GM12878 (cell line): ENCODE measurements at regions not wholly inside any gene's neighbourhood (a gene's known extent, or its start where the extent isn't known, plus 50 kb on each side); places are given as distances from the start of the nearest gene placed in this dataset.

ENCODE experiments used
- ATAC-seq: fragments of 200-7000 bp; cut with Tn5 transposase; 3 replicates; pipeline ENCODE4 v1.9.1; 2020; ENCODE audit warnings: mild to moderate bottlenecking, moderate library complexity
- BruUV-seq: library from RNA; stranded (reverse); fragments of 400-500 nt; replicated peaks from 2 replicates; lab custom pipeline; 2021; lab: Mats Ljungman, UMichigan
- CTCF ChIA-PET: fragments of 300-600 bp; sonication (Branson Sonifier 250); formaldehyde crosslinking; extraction: SDS; loops from one replicate; lab custom pipeline; 2021; ENCODE audit warnings: inconsistent platforms; lab: Yijun Ruan, JAX
- POLR2A ChIA-PET: fragments of 350-600 bp; formaldehyde crosslinking; extraction: SDS; loops from one replicate; lab custom pipeline; 2021; ENCODE audit warnings: inconsistent platforms; lab: Charles Lee
- RAD21 ChIA-PET: fragments of 300-600 bp; sonication (Branson Sonifier 250); formaldehyde crosslinking; loops from one replicate; lab custom pipeline; 2023; ENCODE audit warnings: antibody characterized with exemption; ENCODE audit not compliant: unreplicated experiment; lab: Charles Lee
- SMC1A ChIA-PET: fragments of 300-600 bp; sonication (Branson Sonifier 250); formaldehyde crosslinking; loops from one replicate; lab custom pipeline; 2023; ENCODE audit not compliant: unreplicated experiment, uncharacterized antibody; lab: Charles Lee
- DNase-seq: peaks from one replicate; pipeline ENCODE4 v3.0.0-alpha.2; 2011; ENCODE audit warnings: low read depth, low spot score
- FAIRE-seq: peaks from 3 replicates; lab custom pipeline; 2011; peaks lifted over from hg19 to GRCh38; lab: Jason Lieb, UNC
- H2AFZ ChIP-seq: 2 replicates; pipeline ENCODE4 v1.6.0; 2011; ENCODE audit warnings: low read depth, low read length, control low read depth; ENCODE audit not compliant: control insufficient read depth
- H3K27ac ChIP-seq: 2 replicates; pipeline ENCODE4 v1.5.1; 2011; ENCODE audit warnings: control low read depth; ENCODE audit not compliant: control insufficient read depth, insufficient read depth
- H3K27me3 ChIP-seq, 2 experiments: replicated peaks in 1 of 2; 2 replicates each; pipeline versions ENCODE4 v1.6.0 to v1.6.1; 2011; ENCODE audit warnings: low read length in 1 of 2; ENCODE audit not compliant: control insufficient read depth in 2 of 2, insufficient read depth in 2 of 2
- H3K36me3 ChIP-seq, 2 experiments: 2 replicates each; pipeline ENCODE4 v1.5.1; 2011; ENCODE audit warnings: low read length in 1 of 2; ENCODE audit not compliant: control insufficient read depth in 2 of 2, insufficient read depth in 2 of 2
- H3K4me1 ChIP-seq: 2 replicates; pipeline ENCODE4 v1.6.1; 2011; ENCODE audit warnings: mild to moderate bottlenecking, low read length, moderate library complexity, mixed read lengths; ENCODE audit not compliant: control insufficient read depth, insufficient read depth
- H3K4me2 ChIP-seq: 2 replicates; pipeline ENCODE4 v1.6.0; 2011; ENCODE audit warnings: control low read depth; ENCODE audit not compliant: control insufficient read depth, insufficient read depth
- H3K4me3 ChIP-seq: fragments of 200-600 bp; sonication (generic); 2 replicates; pipeline ENCODE4 v1.5.1; 2016
- H3K79me2 ChIP-seq: 2 replicates; pipeline ENCODE4 v1.6.0; 2011; ENCODE audit warnings: low read length; ENCODE audit not compliant: control insufficient read depth, insufficient read depth
- H3K9ac ChIP-seq: 2 replicates; pipeline ENCODE4 v1.8.0; 2011; ENCODE audit warnings: low read length, control low read depth, mixed read lengths; ENCODE audit not compliant: control insufficient read depth, insufficient read depth
- H3K9me3 ChIP-seq: replicated peaks from 3 replicates; pipeline ENCODE4 v1.5.1; 2011; ENCODE audit warnings: mild to moderate bottlenecking, low read length; ENCODE audit not compliant: control insufficient read depth, insufficient read depth
- H4K20me1 ChIP-seq: 2 replicates; pipeline ENCODE4 v1.6.0; 2011; ENCODE audit not compliant: control insufficient read depth, insufficient read depth
- ASH2L ChIP-seq: fragments of 300-600, 200-600 bp; sonication (generic); IDR thresholded peaks from 2 replicates; pipeline ENCODE4 v1.6.1; 2017; ENCODE audit warnings: low read depth, mild to moderate bottlenecking, borderline replicate concordance
- BHLHE40 ChIP-seq, 2 experiments: fragments of 450-650 bp in 1 of 2; IDR thresholded peaks; 2 replicates each; pipeline ENCODE4 v1.6.1; 2011 to 2017; ENCODE audit warnings: low read depth in 2 of 2, borderline replicate concordance in 1 of 2, improper control_type of control experiment in 1 of 2, low read length in 1 of 2, mild to moderate bottlenecking in 1 of 2
- KDM1A ChIP-seq: fragments of 200-600 bp; sonication (generic); IDR thresholded peaks from 2 replicates; pipeline ENCODE4 v1.6.1; 2016; ENCODE audit warnings: borderline replicate concordance
- MEF2A ChIP-seq: IDR thresholded peaks from 2 replicates; pipeline ENCODE4 v1.6.1; 2011; ENCODE audit warnings: low read depth, mild to moderate bottlenecking, low read length, moderate library complexity; ENCODE audit not compliant: insufficient read depth
- MTA3 ChIP-seq: IDR thresholded peaks from 2 replicates; pipeline ENCODE4 v1.6.1; 2012; ENCODE audit warnings: low read length, inconsistent platforms, borderline replicate concordance
- MXI1 ChIP-seq: fragments of 150-350 bp; IDR thresholded peaks from 2 replicates; pipeline ENCODE4 v1.6.1; 2011; ENCODE audit warnings: low read depth, mild to moderate bottlenecking, inconsistent platforms, low read length, improper control_type of control experiment
- MYB ChIP-seq: fragments of 150-350 bp; IDR thresholded peaks from 2 replicates; pipeline ENCODE4 v1.6.1; 2014; ENCODE audit warnings: mild to moderate bottlenecking, low read depth, low read length, borderline replicate concordance
- SMAD1 ChIP-seq: fragments of 450-650 bp; IDR thresholded peaks from 2 replicates; pipeline ENCODE4 v1.6.1; 2018; ENCODE audit warnings: mild to moderate bottlenecking, low read depth; ENCODE audit not compliant: partially characterized antibody
- SMARCA5 ChIP-seq: fragments of 450-650 bp; IDR thresholded peaks from 2 replicates; pipeline ENCODE4 v1.6.1; 2017; ENCODE audit warnings: mild to moderate bottlenecking
- STAT3 ChIP-seq: IDR thresholded peaks from 2 replicates; pipeline ENCODE4 v1.6.1; 2011; ENCODE audit warnings: low read depth, low read length, improper control_type of control experiment
- SUZ12 ChIP-seq: fragments of 200-600 bp; sonication (generic); IDR thresholded peaks from one replicate; pipeline ENCODE4 v1.6.1; 2018; ENCODE audit warnings: antibody characterized with exemption, mild to moderate bottlenecking; ENCODE audit not compliant: unreplicated experiment
- WGBS: methylation state at CpG from one replicate; pipeline ENCODE4 v1.1.6; 2016; ENCODE audit warnings: low lambda C conversion rate; ENCODE audit not compliant: insufficient replicate concordance, insufficient coverage; ENCODE audit errors: missing lambda C conversion rate; 5-methylcytosine and 5-hydroxymethylcytosine counted together
- in situ Hi-C: fragments of 300-500 bp; cut with MboI; formaldehyde crosslinking; loops from 9 replicates; pipeline ENCODE4 v1.14.3; 2018; ENCODE audit warnings: mixed read lengths
- intact Hi-C: fragments of 100-400 bp; cut with micrococcal nuclease; formaldehyde crosslinking; loops from one replicate; pipeline ENCODE4 v1.14.2; 2022; ENCODE audit not compliant: unreplicated experiment

- no peak for ATAC-seq
Observed at GRCh38 chr3:81898336-81898735, 136.9 kb upstream of the GBE1 start.

GRCh38 chr3:81894598-81894997, 133.2 kb upstream of the GBE1 start:
- CTCF ChIA-PET, result interaction anchor here (1.0 to 1.3 kb wide), 3 partner anchors 19 to 228 kb away, joined by 3 to 4 read pairs (median 3); no protein-coding TSS in a partner anchor
- H4K20me1 ChIP-seq, result no peaks in the 10 kb centered on the region
- no peak for FAIRE-seq
- in situ Hi-C loops, result no loop called here
- no peak overlapping the region for H2AFZ ChIP-seq
- WGBS, result 35% methylated on average over 4 of the region's 4 CpGs
- no TSS peak for BruUV-seq
- H3K79me2 ChIP-seq, result no peaks in the 10 kb centered on the region
- H3K27me3 ChIP-seq, result no peaks in the 10 kb centered on the region
- H3K27ac ChIP-seq, result no peak overlapping the region
- no peaks in the 10 kb centered on the region for H3K36me3 ChIP-seq
- TF ChIP-seq SMARCA5 (no peak), MXI1 (no peak), KDM1A (no peak), MEF2A (no peak)
- TF ChIP-seq, all 136 proteins: peak for 0
- H3K9me3 ChIP-seq, result peaks cover 2% of the 10 kb centered on the region; the same call in 1 of the 3 replicates
- no peak overlapping the region for H3K4me2 ChIP-seq
- no peak overlapping the region for H3K9ac ChIP-seq
- RAD21 ChIA-PET, result interaction anchor here (0.6 kb wide), 1 partner anchor 581 kb away, joined by 3 read pairs; no protein-coding TSS in a partner anchor
- ATAC-seq, result no peak
- H3K4me3 ChIP-seq, result no peak overlapping the region
- POLR2A ChIA-PET, result no interaction called here
- H3K4me1 ChIP-seq, result no peaks in the 10 kb centered on the region
- DNase-seq, result no peak
- intact Hi-C loops, result no loop called here
- SMC1A ChIA-PET, result no interaction called here

More at GRCh38 chr3:81898336-81898735, 136.9 kb upstream of the GBE1 start:
- SMC1A ChIA-PET, result interaction anchor here (0.5 to 2.2 kb wide), 4 partner anchors 9 to 59 kb away, joined by 3 to 8 read pairs (median 4); no protein-coding TSS in a partner anchor
- CTCF ChIA-PET, result interaction anchor here (1.2 to 2.8 kb wide), 2 partner anchors 9 to 12 kb away, joined by 3 to 33 read pairs; no protein-coding TSS in a partner anchor
- Histone ChIP-seq H3K27ac (no peak overlapping the region), H3K27me3 (no peaks in the 10 kb centered on the region), H3K4me1 (no peaks in the 10 kb centered on the region), H3K79me2 (no peaks in the 10 kb centered on the region), H3K36me3 (no peaks in the 10 kb centered on the region), H3K9me3 (no peaks in the 10 kb centered on the region), H3K4me3 (no peak overlapping the region), H3K4me2 (no peak overlapping the region), H2AFZ (no peak overlapping the region), H4K20me1 (no peaks in the 10 kb centered on the region), H3K9ac (no peak overlapping the region)
- intact Hi-C loops, result no loop called here
- RAD21 ChIA-PET, result interaction anchor here (0.9 to 1.2 kb wide), 2 partner anchors 11 to 230 kb away, joined by 3 read pairs; no protein-coding TSS in a partner anchor
- WGBS, result 0% methylated on average over 1 of the region's 1 CpG
- no TSS peak for BruUV-seq
- POLR2A ChIA-PET, result no interaction called here
- no peak for TF ChIP-seq MTA3
- TF ChIP-seq STAT3, result no peak
- no peak for TF ChIP-seq SUZ12
- TF ChIP-seq MYB, result no peak
- no peak for TF ChIP-seq SMAD1
- no peak for TF ChIP-seq BHLHE40 (IDR thresholded peaks at IDR 0.05; ENCODE audit: borderline replicate concordance in 1 of 2, low read depth in 2 of 2, low read length in 1 of 2)
- TF ChIP-seq ASH2L, result no peak
- no peak for FAIRE-seq
- in situ Hi-C loops, result no loop called here
- DNase-seq, result no peak
